ENCODE measurements at regions not wholly inside any gene's neighbourhood (a gene's known extent, or its start where the extent isn't known, plus 50 kb on each side); places are given as distances from the start of the nearest gene placed in this dataset.

- TF ChIP-seq CBX5 (IDR thresholded peaks at IDR 0.05; ENCODE audit: low read depth): no peak
- TF ChIP-seq IRF3 (IDR thresholded peaks at IDR 0.05): no peak
- no peak for TF ChIP-seq ZNF274 (IDR thresholded peaks at IDR 0.05; ENCODE audit: insufficient read depth, insufficient read length)
- no peak for TF ChIP-seq CTCF (IDR thresholded peaks at IDR 0.05 in 2 of 3, conservative IDR thresholded peaks at IDR 0.05 in 1 of 3; ENCODE audit: control insufficient read depth in 2 of 3, extremely low read depth in 1 of 3, insufficient read depth in 1 of 3, low read depth in 3 of 3, low read length in 3 of 3)
- TF ChIP-seq BRCA1 (IDR thresholded peaks at IDR 0.05; ENCODE audit: low read depth, low read length): no peak
- no peak for TF ChIP-seq ZZZ3 (IDR thresholded peaks at IDR 0.05; ENCODE audit: control insufficient read depth, insufficient read length, low read depth)
- TF ChIP-seq PAX5 (IDR thresholded peaks at IDR 0.05; ENCODE audit: borderline replicate concordance, low read depth, low read length): no peak
- TF ChIP-seq POLR2A (IDR thresholded peaks at IDR 0.05; ENCODE audit: low read depth, low read length): no peak
- no peak for TF ChIP-seq REST (IDR thresholded peaks at IDR 0.05; ENCODE audit: low read depth, low read length)
- TF ChIP-seq CEBPB (IDR thresholded peaks at IDR 0.05; ENCODE audit: borderline replicate concordance in 1 of 2, low read depth in 2 of 2, low read length in 2 of 2): no peak
- TF ChIP-seq RCOR1 (conservative IDR thresholded peaks at IDR 0.05; ENCODE audit: low read depth, low read length): no peak
Observed at GRCh38 chr18:41666231-41666630, 288.8 kb upstream of the PIK3C3 start.

All from GM12878 (cell line).